ENCODE measurements at regions not wholly inside any gene's neighbourhood (a gene's known extent, or its start where the extent isn't known, plus 50 kb on each side); places are given as distances from the start of the nearest gene placed in this dataset.

DNA sequence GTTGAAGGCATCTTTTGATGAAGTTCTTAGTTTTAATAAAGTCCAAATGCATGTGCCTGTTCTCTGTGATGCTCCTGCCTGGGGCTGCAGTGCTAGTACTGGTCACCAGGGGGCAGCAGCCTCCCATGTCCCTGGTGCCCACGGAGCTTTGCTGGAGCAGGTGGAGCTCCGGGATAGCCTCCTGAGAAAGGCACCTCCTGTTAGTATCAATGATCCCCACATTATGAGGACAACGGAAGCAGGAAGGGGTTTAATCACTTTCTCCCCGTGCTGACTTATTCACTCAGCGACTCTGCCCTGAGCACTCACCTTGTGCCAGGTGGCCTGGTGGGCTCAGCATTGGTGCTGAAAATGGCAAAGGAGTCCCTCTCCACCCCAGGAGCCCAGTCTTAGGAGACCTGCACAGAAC lies 123.0 kb upstream of the PZP start (continued):
- TF ChIP-seq, protein P1, sequence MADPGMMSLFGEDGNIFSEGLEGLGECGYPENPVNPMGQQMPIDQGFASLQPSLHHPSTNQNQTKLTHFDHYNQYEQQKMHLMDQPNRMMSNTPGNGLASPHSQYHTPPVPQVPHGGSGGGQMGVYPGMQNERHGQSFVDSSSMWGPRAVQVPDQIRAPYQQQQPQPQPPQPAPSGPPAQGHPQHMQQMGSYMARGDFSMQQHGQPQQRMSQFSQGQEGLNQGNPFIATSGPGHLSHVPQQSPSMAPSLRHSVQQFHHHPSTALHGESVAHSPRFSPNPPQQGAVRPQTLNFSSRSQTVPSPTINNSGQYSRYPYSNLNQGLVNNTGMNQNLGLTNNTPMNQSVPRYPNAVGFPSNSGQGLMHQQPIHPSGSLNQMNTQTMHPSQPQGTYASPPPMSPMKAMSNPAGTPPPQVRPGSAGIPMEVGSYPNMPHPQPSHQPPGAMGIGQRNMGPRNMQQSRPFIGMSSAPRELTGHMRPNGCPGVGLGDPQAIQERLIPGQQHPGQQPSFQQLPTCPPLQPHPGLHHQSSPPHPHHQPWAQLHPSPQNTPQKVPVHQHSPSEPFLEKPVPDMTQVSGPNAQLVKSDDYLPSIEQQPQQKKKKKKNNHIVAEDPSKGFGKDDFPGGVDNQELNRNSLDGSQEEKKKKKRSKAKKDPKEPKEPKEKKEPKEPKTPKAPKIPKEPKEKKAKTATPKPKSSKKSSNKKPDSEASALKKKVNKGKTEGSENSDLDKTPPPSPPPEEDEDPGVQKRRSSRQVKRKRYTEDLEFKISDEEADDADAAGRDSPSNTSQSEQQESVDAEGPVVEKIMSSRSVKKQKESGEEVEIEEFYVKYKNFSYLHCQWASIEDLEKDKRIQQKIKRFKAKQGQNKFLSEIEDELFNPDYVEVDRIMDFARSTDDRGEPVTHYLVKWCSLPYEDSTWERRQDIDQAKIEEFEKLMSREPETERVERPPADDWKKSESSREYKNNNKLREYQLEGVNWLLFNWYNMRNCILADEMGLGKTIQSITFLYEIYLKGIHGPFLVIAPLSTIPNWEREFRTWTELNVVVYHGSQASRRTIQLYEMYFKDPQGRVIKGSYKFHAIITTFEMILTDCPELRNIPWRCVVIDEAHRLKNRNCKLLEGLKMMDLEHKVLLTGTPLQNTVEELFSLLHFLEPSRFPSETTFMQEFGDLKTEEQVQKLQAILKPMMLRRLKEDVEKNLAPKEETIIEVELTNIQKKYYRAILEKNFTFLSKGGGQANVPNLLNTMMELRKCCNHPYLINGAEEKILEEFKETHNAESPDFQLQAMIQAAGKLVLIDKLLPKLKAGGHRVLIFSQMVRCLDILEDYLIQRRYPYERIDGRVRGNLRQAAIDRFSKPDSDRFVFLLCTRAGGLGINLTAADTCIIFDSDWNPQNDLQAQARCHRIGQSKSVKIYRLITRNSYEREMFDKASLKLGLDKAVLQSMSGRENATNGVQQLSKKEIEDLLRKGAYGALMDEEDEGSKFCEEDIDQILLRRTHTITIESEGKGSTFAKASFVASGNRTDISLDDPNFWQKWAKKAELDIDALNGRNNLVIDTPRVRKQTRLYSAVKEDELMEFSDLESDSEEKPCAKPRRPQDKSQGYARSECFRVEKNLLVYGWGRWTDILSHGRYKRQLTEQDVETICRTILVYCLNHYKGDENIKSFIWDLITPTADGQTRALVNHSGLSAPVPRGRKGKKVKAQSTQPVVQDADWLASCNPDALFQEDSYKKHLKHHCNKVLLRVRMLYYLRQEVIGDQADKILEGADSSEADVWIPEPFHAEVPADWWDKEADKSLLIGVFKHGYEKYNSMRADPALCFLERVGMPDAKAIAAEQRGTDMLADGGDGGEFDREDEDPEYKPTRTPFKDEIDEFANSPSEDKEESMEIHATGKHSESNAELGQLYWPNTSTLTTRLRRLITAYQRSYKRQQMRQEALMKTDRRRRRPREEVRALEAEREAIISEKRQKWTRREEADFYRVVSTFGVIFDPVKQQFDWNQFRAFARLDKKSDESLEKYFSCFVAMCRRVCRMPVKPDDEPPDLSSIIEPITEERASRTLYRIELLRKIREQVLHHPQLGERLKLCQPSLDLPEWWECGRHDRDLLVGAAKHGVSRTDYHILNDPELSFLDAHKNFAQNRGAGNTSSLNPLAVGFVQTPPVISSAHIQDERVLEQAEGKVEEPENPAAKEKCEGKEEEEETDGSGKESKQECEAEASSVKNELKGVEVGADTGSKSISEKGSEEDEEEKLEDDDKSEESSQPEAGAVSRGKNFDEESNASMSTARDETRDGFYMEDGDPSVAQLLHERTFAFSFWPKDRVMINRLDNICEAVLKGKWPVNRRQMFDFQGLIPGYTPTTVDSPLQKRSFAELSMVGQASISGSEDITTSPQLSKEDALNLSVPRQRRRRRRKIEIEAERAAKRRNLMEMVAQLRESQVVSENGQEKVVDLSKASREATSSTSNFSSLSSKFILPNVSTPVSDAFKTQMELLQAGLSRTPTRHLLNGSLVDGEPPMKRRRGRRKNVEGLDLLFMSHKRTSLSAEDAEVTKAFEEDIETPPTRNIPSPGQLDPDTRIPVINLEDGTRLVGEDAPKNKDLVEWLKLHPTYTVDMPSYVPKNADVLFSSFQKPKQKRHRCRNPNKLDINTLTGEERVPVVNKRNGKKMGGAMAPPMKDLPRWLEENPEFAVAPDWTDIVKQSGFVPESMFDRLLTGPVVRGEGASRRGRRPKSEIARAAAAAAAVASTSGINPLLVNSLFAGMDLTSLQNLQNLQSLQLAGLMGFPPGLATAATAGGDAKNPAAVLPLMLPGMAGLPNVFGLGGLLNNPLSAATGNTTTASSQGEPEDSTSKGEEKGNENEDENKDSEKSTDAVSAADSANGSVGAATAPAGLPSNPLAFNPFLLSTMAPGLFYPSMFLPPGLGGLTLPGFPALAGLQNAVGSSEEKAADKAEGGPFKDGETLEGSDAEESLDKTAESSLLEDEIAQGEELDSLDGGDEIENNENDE (IDR thresholded peaks at IDR 0.05; ENCODE audit: insufficient replicate concordance, low read length): no peak
- TF ChIP-seq CREB1 (IDR thresholded peaks at IDR 0.05) (no peak), TAF7 (optimal IDR thresholded peaks at IDR 0.05; ENCODE audit: borderline replicate concordance, low read depth, low read length) (no peak), CHD1 (IDR thresholded peaks at IDR 0.05; ENCODE audit: low read depth, low read length) (no peak), TAF1 (IDR thresholded peaks at IDR 0.05; ENCODE audit: low read depth, low read length) (no peak), CHD2 (IDR thresholded peaks at IDR 0.05; ENCODE audit: low read length) (no peak), GTF2F1 (IDR thresholded peaks at IDR 0.05; ENCODE audit: borderline replicate concordance, low read depth, low read length) (no peak), RNF2 (IDR thresholded peaks at IDR 0.05; ENCODE audit: borderline replicate concordance, low read depth, low read length, missing control alignments, poor library complexity, severe bottlenecking) (no peak)
